Endometrium (tissue), 2 donors: ENCODE measurements at regions not wholly inside any gene's neighbourhood (a gene's known extent, or its start where the extent isn't known, plus 50 kb on each side); places are given as distances from the start of the nearest gene placed in this dataset.

ENCODE experiments used
- FAIRE-seq: peaks from 2 replicates; lab custom pipeline; 2012; peaks lifted over from hg19 to GRCh38; lab: Jason Lieb, UNC
- donor health status: control.
- donor health status: control.

- no peak for FAIRE-seq
These were observed 229.2 kb downstream of the ALX1 start for GRCh38 chr12:85509081-85509856.

- no peak for FAIRE-seq
These were observed 229.8 kb downstream of the ALX1 start for GRCh38 chr12:85509857-85510256.

GRCh38 chr12:85516039-85516438 is 236.0 kb downstream of the ALX1 start:
- FAIRE-seq: no peak

- FAIRE-seq: no peak
These were observed 236.8 kb downstream of the ALX1 start for GRCh38 chr12:85516667-85517325.

GRCh38 chr12:85519163-85519562 is 239.1 kb downstream of the ALX1 start:
- no peak for FAIRE-seq

GRCh38 chr12:85523197-85523596 is 243.2 kb downstream of the ALX1 start:
- no peak for FAIRE-seq

- no peak for FAIRE-seq
These were observed 247.2 kb downstream of the ALX1 start for GRCh38 chr12:85527192-85527591.

- no peak for FAIRE-seq
These were observed 249.9 kb downstream of the ALX1 start for GRCh38 chr12:85529896-85530295.

GRCh38 chr12:85530456-85530855 is 250.4 kb downstream of the ALX1 start:
- no peak for FAIRE-seq

GRCh38 chr12:85531341-85531740 is 251.3 kb downstream of the ALX1 start:
- no peak for FAIRE-seq

- FAIRE-seq: no peak
These were observed 269.6 kb downstream of the ALX1 start for GRCh38 chr12:85549640-85550039.

- no peak for FAIRE-seq
These were observed 270.9 kb downstream of the ALX1 start for GRCh38 chr12:85550924-85551323.

GRCh38 chr12:85552461-85552860 is 272.4 kb downstream of the ALX1 start:
- FAIRE-seq: no peak

- FAIRE-seq: peak; percentile 33
These were observed 277.8 kb downstream of the ALX1 start for GRCh38 chr12:85557850-85558249.

- no peak for FAIRE-seq
These were observed 277.5 kb downstream of the RASSF9 start for GRCh38 chr12:85558684-85559083.

- FAIRE-seq: no peak
These were observed 277.1 kb downstream of the RASSF9 start for GRCh38 chr12:85559127-85559526.

GRCh38 chr12:85559536-85559935 is 276.7 kb downstream of the RASSF9 start:
- FAIRE-seq: no peak

GRCh38 chr12:85562765-85563164 is 273.4 kb downstream of the RASSF9 start:
- FAIRE-seq: no peak

- FAIRE-seq: no peak
These were observed 271.4 kb downstream of the RASSF9 start for GRCh38 chr12:85564786-85565185.

GRCh38 chr12:85568395-85569103 is 267.7 kb downstream of the RASSF9 start:
- no peak for FAIRE-seq

- FAIRE-seq: no peak
These were observed 266.9 kb downstream of the RASSF9 start for GRCh38 chr12:85569261-85569660.

- peak; percentile 65 for FAIRE-seq
These were observed 263.3 kb downstream of the RASSF9 start for GRCh38 chr12:85572956-85573355.

- no peak for FAIRE-seq
These were observed 262.5 kb downstream of the RASSF9 start for GRCh38 chr12:85573635-85574214.
